Activated CD4-positive, alpha-beta T cell treated with anti-CD3 and anti-CD28 coated beads for 24 hours (primary cell): ENCODE measurements at regions not wholly inside any gene's neighbourhood (a gene's known extent, or its start where the extent isn't known, plus 50 kb on each side); places are given as distances from the start of the nearest gene placed in this dataset.
"Not testable (repeated sequence)": the region's sequence is repeated elsewhere in the genome, so short reads cannot be mapped to it uniquely, and the experiment has no call there.

Source experiments
- DNase-seq, 2 donors: peaks; one replicate each; pipeline ENCODE4 v3.0.0-alpha.2; 2020; ENCODE audit warnings: low read depth in 2 of 2

DNA sequence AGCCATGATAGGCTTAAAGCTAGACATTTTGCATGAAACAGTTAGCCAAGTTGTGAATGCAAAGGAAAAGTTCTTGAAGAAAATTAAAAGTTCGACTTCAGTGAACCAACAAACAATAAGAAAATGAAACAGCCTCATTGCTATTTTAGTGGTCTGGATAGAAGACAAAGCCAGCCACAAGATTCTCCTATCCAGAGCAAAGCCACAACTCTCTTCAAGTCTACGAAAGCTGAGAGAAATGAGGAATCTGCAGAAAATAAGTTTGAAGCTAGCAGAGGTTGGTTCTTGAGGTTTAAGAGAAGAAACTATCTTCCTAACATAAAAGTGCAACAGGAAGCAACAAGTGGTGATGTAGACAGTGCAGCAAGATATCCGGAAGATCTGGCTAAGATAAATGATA lies 271.4 kb upstream of the GRM3 start:
- no peak for DNase-seq

DNA sequence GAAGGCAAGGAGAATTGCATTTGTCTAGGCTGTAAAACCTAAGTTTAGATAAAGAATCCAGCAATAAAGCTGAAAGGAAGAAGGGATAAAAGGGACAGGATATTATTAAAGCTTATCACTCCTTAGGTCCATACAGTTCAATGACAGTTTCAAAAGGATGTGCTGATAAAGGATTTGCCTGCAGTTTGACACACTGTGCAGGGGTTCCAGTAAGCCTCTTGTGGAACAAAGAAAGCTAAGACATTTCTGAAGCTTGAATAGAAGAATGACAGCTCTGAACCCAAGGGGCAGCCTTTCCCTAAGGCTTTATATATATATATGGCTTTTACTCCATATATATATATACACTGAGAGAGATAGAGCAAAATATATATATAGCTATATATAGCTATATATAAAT lies 276.8 kb upstream of the GRM3 start:
- DNase-seq, result no peak

DNA sequence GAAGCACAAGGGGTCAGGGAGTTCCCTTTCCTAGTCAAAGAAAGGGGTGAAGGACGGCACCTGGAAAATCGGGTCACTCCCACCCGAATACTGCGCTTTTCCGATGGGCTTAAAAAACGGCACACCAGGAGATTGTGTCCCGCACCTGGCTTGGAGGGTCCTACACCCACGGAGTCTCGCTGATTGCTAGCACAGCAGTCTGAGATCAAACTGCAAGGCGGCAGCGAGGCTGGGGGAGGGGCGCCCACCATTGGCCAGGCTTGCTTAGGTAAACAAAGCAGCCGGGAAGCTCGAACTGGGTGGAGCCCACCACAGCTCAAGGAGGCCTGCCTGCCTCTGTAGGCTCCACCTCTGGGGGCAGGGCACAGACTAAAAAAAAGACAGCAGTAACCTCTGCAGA lies 303.3 kb upstream of the GRM3 start:
- DNase-seq, result not testable (repeated sequence)

DNA sequence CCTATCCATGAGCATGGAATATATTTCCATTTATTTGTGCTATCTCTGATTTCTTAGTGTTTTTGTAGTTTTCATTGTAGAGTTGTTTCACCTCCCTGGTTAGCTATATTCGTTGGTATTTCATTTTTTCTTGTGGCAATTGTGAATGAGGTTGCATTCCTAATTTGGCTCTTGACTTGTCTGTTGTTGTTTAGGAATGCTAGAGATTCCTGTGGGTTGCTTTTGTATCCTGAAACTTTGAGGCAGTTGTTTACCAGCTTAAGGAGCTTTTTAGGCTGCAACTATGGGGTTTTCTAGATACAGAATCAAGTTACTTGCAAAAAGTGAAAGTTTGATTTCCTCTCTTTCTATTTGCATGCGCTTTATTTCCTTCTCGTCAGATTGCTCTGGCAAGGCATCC lies 304.7 kb upstream of the GRM3 start:
- DNase-seq, result no peak

DNA sequence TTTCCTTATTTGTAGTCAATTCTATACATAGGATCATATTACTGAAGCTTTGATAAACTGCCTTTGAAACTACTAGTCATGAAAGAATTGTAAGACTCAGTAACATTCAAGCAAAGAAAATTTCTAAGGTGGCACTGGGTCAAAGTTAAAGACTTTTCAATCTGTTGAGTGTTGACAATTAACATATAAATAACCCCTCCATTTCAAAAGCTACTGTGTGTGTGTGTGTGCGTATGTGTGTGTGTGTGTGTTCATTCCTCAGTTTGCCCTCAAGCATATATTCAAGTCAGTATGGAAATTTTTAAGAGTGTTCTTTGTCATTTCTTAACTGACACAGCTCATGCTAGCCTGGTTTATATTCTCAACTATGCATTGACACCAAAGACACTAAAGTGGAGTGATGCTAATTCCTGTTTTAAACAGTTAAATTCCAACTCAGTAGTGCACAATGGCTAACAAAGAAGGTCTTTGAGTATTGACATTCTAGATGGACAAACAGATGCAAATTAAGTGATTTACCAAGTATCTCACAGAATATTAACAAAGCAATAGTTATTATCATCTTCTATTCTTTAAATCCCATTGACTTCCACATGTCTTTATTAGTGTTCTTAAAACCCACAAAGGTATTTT lies 314.8 kb upstream of the GRM3 start:
- no peak for DNase-seq

DNA sequence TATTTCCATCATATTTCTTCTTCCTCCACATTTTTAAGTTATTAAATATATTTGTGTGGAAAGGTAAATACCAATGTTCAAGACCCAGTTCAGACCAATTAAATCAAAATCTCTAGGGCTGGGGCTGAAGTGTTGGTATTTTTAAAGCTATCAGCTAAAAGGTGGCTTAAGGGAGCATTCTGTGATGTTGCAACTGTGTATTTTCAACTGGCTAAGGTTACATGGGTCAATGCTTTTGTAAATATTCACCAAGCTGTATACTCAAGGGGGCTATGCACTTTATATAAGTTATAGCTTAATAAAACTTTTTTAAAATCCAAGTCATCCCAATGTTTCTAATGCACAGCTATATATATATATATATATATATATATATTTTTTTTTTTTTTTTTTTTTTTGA lies 316.9 kb upstream of the GRM3 start:
- DNase-seq, result no peak

DNA sequence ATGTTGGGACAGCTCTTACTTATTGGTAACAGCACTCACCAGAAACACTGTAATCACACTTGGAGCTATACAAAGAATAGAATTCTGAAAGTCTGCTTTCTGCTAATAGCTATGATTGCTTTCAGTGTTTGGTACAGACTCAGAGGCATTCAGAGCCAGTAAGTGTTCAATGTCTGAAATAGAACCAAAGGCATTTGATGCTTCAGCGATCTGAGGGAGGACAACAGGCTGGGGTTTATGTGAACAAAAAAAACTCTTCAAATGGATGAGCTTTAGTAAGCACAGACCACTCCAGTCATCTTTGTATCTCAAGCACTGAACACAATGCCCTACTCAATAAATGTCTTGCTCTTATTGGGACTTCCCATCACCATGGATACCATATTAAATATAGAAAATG lies 322.8 kb upstream of the GRM3 start:
- no peak for DNase-seq

DNA sequence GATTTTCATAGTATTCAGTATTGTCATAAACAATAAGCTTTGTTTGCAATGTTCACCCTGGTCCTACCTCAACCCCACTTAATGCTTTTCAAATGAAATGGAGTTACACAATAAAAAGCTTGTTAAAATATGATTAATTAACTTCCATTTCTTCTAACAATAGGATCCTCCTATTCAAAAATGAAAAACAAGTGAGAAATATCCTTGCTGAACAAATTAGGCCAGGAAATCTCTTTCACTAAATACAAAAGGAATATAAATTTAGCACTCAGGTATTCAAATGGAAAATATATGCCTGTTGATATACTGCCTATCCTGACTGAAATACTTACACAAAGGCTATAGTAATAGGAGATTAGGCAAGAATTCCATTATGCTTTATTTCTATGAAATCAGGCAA lies 323.4 kb upstream of the GRM3 start:
- DNase-seq, result no peak

DNA sequence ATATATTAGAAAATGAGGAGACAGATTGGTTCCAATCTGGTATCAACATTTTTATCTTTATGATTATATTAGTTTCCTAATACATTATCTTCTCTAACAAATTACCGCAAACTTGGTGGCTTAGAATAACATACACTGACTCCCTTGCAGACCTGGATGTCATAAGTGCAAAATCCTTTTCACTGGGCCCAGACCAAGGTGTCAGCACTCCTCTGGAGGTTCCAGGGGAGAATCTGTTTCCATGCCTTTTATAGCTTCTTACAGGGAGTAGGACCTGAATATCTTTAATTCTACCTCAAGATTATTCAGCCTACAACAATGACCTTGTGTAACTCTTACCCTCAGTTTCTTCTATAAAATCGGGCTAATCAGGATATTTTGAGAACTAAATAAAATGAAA lies 329.9 kb upstream of the GRM3 start:
- DNase-seq, result no peak

DNA sequence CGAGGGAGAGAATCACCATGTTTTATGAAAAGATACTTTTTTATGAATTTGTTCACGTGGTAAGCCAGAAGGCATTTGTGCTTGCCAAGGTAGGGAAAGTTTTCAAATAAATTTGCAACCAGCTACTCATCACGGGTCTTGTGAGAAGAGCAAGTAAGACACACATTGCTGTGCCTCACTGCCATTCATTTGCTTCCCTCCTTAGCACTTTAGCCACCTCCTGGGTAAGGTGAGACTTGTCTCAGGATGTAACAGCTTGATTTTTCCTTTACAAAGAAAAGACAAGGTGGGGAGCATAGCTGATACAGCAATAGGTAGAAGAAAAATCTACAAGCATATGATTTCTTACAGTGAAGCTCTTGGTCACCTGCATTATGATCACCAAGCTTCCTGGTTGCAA lies 342.4 kb upstream of the GRM3 start:
- no peak for DNase-seq

DNA sequence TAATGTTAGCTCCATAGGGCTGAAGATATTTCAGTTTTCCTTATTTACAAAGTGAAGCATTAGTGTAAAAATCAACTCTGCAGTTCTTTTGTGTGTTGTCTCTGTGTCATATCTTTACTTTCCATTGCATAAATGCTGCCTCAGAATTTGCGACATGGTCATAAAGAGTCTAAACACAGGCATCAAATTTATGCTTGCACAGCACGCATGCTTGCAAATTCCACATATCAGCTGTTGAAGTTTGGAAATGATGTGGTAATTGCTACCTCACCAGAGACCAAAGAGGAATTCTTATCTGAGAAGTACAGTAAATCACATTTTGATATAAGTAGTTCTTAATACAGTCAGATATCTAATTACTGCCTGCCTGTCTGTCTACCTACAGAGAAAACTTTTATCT lies 348.2 kb upstream of the GRM3 start:
- no peak for DNase-seq

DNA sequence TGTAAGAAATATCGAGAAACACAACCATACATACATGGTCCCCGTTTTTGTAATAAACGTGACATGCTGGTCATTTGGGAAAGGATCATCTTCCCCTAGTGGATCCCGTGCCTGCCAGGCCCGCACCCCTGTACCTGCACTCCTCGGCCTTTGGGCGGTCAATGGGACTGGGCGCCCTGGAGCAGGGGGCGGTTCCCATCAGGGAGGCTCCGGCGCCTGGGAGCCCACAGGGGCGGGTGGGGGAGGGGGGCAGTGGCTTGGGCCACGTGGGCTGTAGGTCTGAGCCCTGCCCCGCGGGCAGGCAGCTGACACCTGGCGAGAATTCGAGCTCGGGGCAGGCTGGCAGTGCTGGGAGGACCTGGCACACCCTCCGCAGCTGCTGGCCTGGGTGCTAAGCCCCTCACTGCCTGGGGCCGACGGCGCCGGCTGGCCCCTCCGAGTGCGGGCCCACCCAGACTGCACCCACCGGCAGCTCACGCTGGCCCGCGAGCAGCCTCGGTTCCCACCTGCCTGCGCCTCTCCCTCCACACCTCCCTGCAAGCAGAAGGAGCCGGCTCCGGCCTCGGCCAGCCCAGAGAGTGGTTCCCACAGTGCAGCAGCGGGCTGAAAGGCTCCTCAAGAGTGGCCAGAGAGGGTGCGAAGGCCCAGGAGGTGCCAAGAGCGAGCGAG lies 361.6 kb upstream of the GRM3 start:
- no peak for DNase-seq

DNA sequence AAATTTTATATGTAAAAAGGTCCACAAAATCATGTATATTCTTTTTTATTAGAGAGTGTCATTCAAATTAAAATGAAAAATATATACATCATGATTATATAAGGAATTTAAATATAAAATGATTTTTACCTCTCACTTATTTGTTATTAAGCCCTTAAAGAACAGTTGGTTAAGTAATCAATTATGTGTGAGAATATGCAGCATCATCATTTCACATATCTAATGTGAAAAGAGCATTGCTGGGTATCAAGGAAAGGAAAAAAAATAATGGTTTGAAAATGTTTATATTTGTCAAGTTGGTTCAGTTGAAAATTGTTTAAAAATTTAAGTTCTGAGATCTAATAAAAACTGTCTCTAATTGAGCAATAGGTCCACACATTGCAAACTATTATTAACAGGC lies 363.6 kb upstream of the GRM3 start:
- no peak for DNase-seq

DNA sequence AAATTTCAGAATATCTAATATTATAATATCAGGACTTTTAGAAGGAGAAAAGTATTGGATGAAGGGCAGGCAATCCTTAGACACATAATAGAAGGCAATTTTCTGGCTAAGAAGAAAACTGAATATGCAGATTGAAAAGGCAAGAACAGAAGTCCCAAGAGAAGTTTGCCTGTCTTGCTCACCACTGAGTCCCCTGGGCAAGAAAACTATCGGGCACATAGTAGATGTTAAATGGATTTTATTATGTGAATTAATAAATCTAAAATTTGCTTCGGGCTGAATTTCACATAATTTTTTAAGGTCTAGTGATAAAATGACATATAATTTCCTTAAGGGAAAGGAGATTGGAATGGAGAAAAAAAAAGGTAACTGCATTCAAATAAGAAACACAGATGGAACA lies 380.9 kb upstream of the GRM3 start:
- DNase-seq, result no peak

DNA sequence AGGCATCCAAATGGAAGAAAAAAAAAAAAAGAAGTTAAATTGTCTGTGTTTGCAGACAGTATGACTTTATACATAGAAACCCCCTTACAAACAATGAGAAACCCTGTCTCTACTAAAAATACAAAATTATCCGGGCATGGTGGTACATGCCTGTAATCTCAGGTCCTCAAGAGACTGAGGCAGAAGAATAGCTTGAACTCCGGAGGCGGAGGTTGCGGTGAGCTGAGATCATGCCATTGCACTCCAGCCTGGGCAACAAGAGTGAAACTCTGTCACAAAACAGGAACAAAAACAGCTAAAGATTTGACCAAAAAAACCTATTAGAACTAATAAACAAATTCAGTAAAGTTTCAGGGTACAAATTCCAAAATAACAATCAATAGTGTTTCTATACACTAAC lies 385.8 kb upstream of the GRM3 start:
- DNase-seq, result no peak

DNA sequence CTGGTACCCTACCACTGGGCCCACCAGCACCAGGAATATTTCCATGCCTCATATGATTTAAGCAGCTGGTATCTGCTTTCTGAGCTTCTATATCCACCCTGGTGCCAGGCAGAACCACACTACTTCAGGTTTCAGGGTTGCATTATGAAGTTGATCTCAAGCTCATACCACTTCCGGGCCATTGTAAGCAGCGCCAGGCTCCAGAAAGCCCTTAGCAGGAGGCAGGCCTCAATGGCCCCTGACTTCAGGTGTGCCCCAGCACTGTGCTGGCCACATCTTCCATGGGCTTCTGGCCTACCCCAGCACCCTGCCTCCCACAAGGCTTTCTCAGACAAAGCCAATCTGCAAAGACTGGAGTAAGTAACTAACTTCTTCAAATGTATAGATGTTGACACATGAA lies 391.3 kb upstream of the GRM3 start:
- no peak for DNase-seq

DNA sequence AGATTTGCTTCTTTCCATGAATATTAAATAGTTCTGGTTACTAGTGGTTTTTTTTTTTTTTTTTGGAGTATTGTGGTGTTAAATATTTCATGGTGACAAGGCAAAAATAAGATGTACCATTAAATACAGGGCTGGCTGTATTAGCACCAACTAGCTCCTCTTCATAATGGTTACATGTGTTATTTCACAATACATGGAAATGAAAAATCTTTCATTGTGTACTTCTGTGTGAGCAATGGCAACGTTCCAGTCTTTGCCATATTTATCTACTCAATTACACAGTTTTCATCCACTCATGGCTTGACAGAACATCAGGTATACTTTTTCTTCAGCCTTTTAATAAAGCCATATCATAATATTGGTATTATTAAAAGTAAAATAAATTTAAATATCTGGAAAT lies 394.7 kb upstream of the GRM3 start:
- DNase-seq, result no peak

DNA sequence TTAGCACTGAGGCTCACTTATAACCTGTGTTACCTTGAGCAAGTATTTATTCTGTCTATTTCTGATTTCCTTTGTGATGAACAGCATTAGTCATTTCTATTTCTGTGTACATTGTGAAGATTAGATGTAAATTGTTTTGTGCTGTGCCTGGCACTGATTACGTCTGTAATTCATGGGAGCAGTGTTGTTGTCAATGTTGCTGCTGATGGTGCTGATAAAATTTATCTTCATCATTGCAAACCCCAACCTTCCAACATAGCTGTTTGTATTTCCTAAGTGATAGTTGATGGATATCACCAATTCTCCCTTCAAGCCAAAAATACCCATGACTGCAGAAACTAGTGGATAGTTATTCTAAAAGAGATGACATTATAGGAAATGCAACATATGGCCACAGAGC lies 400.5 kb upstream of the GRM3 start:
- DNase-seq, result no peak

DNA sequence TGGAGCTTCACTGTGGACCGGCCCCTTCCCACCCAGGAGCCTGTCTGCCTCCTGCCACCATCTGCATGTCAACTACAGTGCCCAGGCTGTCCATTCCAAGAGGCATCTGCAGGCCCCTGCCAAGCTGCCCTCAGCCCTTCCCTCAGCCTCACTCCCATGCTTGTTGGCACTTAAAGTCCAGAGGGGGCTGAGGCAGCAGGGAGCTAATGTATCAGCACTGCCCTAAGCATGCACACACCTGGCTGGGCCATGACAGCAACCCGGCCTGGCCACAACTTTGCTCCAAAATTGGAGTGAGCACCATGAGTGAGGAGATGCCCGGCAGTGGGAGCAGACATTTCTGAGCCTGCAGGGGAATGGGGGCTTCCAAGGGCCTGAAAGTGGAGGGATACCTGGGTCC lies 417.5 kb upstream of the GRM3 start:
- no peak for DNase-seq

DNA sequence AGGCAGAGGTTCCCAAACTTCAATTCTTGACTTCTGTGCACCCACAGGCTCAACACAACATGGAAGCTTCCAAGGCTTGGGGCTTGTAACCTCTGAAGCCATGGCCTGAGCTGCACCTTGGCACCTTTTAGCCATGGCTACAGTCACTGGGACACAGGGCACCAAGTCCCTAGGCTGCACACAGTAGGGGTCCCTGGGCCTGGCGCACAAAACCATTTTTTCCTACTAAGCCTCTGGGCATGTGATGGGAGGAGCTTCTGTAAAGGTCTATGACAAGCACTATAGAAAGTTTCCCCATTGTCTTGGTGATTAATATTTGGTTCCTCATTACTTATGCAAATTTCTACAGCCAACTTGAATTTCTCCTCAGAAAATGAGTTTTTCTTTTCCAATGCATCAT lies 420.9 kb upstream of the GRM3 start:
- DNase-seq, result no peak

DNA sequence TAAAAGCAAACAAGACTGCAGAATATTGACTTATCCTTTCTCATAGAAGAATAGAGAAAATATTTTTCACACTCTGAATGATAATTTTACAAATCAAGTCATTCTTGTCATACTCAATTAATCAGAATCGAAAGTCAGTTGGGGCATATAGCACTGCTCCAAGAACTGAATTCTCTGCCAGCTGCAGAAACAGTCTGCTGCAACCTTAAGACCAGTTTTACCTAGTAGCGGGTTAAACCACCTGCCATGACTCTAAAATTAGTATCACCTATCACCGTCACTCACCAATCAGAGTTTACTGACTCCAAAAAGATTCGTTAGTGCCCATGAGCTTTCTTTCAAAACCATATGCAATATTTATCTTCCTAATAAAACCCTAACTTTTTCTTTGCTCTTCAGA lies 429.0 kb upstream of the GRM3 start:
- DNase-seq, result no peak

DNA sequence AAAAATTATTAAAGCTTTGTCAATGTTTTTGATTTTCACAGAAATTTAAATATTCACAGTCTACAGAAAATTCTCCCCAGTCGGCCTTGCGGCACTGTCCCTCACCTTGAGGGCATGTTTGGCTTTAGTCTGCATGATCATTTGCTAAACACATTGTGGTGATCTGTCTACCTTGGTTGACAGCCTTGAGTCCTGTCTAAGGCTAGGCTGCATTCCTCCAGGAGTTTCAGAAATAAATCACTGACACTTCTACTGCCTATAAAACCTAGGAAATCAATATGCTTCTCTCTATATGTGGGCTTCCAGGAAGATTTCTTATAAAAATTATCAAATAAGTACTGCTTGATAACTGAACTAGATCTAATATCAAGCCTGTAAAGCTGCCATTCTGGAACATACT lies 430.7 kb upstream of the GRM3 start:
- DNase-seq, result no peak

DNA sequence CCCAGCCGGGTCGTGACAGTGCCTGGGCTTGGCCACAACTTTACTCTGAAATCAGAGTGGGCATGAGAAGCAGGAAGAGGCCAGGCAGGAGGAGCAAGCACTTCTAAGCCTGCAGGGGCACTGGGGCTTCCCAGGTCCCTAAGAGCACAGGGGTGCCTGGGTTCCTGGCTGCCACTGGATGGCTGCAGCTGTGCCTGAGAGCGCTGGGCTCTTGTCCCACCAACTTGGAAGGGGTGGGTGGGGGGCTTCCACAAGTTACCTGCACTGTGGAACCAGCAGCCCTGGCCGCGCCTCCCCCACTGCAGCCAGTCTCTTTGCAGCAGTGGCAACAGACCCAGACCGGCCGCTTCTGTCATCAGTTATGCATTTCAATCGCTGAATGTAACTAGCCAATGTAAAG lies 434.7 kb upstream of the GRM3 start:
- DNase-seq, result no peak

DNA sequence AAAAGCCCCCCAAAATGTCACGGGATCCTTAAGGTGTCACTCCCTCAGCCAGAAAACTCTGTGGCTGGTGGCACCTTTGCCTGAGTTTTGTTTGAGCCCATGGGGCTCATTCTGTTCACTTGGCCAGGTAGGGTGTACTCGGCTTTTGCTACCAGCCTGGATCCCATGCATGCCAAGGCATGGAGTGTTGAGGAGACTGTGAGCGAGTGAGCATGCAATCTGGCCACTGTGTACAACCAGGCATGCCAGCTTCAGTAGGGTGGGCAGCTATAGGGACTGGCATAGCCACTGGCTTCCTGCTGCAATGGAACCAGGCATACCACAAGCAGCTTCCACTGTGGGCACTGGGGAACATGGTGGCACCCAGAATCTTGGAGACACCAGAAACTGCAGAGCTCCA lies 436.0 kb upstream of the GRM3 start:
- DNase-seq, result no peak
